ENCODE measurements at regions not wholly inside any gene's neighbourhood (a gene's known extent, or its start where the extent isn't known, plus 50 kb on each side); places are given as distances from the start of the nearest gene placed in this dataset.

- Histone ChIP-seq H3K27ac (no peak overlapping the region), H3K4me3 (no peak overlapping the region), H3K36me3 (no peaks in the 10 kb centered on the region), H3K4me1 (no peaks in the 10 kb centered on the region), H3K9me3 (no peaks in the 10 kb centered on the region), H3K27me3 (no peaks in the 10 kb centered on the region)
- ATAC-seq (no peak), DNase-seq (no peak)
- TF ChIP-seq, protein P1, sequence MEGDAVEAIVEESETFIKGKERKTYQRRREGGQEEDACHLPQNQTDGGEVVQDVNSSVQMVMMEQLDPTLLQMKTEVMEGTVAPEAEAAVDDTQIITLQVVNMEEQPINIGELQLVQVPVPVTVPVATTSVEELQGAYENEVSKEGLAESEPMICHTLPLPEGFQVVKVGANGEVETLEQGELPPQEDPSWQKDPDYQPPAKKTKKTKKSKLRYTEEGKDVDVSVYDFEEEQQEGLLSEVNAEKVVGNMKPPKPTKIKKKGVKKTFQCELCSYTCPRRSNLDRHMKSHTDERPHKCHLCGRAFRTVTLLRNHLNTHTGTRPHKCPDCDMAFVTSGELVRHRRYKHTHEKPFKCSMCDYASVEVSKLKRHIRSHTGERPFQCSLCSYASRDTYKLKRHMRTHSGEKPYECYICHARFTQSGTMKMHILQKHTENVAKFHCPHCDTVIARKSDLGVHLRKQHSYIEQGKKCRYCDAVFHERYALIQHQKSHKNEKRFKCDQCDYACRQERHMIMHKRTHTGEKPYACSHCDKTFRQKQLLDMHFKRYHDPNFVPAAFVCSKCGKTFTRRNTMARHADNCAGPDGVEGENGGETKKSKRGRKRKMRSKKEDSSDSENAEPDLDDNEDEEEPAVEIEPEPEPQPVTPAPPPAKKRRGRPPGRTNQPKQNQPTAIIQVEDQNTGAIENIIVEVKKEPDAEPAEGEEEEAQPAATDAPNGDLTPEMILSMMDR (IDR thresholded peaks at IDR 0.05), result no peak
- intact Hi-C loops (cut with DNase I), result no loop called here
Observed at GRCh38 chr3:151935446-151935845, 62.0 kb downstream of the SUCNR1 start.

DNA sequence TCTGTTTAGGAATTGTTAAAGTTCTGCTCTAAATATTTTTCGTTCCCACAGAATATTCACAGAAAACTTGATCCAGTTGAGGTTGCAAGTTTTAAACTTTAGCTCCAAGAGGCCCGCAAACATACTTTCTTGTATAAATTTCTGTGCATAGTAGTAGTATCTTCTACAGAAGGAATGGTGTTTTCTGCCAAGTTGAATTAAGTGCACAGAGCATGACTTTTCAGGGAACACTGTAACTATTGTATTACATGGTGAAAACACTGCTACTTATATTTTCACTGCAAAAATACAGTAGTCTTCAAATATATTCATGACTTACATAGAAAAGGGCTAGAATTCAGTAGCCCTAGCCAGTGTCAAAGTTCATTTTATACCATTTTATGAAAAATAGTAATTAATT is 67.0 kb downstream of the SUCNR1 start:
- DNase-seq (no peak), ATAC-seq (no peak)
- intact Hi-C loops (cut with DNase I), result no loop called here
- H3K4me1 ChIP-seq, result no peaks in the 10 kb centered on the region
- no peaks in the 10 kb centered on the region for H3K9me3 ChIP-seq
- H3K36me3 ChIP-seq, result no peaks in the 10 kb centered on the region
- no peaks in the 10 kb centered on the region for H3K27me3 ChIP-seq
- no peak overlapping the region for H3K4me3 ChIP-seq
- H3K27ac ChIP-seq, result no peak overlapping the region
- TF ChIP-seq, protein P1 (IDR thresholded peaks at IDR 0.05), result no peak

DNA sequence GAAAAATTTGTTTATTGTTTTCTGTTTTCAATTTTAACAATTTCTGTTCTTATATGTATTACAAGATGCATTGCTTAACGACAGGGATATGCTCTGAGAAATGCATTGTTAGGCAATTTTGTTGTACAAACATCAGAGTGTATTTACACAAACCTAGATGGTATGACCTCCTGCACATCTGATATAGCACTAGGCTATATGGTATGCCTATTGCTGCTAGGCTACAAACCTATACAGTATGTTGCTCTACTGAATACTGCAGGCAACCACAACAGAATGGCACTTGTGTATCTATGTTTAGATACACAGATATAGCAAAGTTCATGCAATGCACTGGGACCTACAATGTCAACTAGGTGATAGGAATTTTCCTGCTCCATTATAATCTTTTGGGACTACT is 70.1 kb downstream of the SUCNR1 start:
- Histone ChIP-seq H3K27me3 (no peaks in the 10 kb centered on the region), H3K4me1 (no peaks in the 10 kb centered on the region), H3K36me3 (no peaks in the 10 kb centered on the region), H3K27ac (no peak overlapping the region), H3K9me3 (no peaks in the 10 kb centered on the region), H3K4me3 (no peak overlapping the region)
- TF ChIP-seq, protein P1 (IDR thresholded peaks at IDR 0.05), result no peak
- DNase-seq, result no peak
- ATAC-seq, result no peak
- intact Hi-C loops (cut with DNase I), result no loop called here

DNA sequence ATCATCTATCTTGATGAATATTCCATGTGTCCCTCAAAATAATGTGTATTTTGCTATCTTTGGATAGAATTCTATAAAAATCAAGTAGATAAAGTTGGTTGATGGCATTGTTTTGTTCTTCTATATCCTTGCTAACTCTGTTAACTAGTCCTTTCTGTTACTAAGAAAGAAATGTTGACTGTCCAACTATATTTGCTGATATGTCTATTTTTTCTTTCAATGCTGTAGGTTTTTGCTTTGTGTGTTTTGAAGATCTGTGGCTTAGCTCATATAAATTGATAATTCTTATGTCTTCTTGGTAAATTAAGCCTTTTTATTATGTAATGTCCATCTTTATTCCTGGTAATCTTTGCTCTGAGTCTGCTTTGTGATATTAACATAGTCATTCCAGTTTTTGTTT is 70.9 kb downstream of the SUCNR1 start:
- Histone ChIP-seq H3K9me3 (no peaks in the 10 kb centered on the region), H3K36me3 (no peaks in the 10 kb centered on the region), H3K4me1 (no peaks in the 10 kb centered on the region), H3K27ac (no peak overlapping the region), H3K27me3 (no peaks in the 10 kb centered on the region), H3K4me3 (no peak overlapping the region)
- ATAC-seq (no peak), DNase-seq (no peak)
- intact Hi-C loops (cut with DNase I), result no loop called here
- TF ChIP-seq, protein P1 (IDR thresholded peaks at IDR 0.05), result no peak

DNA sequence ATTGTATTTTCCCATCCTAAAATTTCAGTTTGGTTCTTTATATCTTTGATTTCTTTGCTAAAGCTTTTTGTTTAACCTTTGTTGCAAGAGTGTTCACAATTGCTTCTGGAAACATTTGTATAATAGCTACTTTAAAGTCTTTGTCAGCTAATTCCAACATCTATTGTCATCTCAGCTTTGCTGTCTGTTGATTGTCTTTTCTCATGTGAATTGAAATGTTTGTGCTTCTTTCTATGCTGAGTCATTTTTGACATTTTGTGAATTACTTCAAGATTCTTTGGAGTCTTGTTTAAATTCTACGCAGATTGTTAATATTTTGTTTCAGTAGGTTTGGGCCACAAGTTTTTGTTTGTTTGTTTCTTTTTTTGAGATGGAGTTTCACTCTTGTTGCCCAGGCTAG is 73.2 kb downstream of the SUCNR1 start:
- no peaks in the 10 kb centered on the region for H3K36me3 ChIP-seq
- ATAC-seq (no peak), DNase-seq (no peak)
- no peak overlapping the region for H3K27ac ChIP-seq
- TF ChIP-seq, protein P1 (IDR thresholded peaks at IDR 0.05), result no peak
- intact Hi-C loops (cut with DNase I), result no loop called here
- no peaks in the 10 kb centered on the region for H3K4me1 ChIP-seq
- H3K4me3 ChIP-seq, result no peak overlapping the region
- no peaks in the 10 kb centered on the region for H3K27me3 ChIP-seq
- H3K9me3 ChIP-seq, result no peaks in the 10 kb centered on the region

- Histone ChIP-seq H3K27me3 (no peaks in the 10 kb centered on the region), H3K9me3 (no peaks in the 10 kb centered on the region), H3K4me1 (no peaks in the 10 kb centered on the region), H3K36me3 (no peaks in the 10 kb centered on the region), H3K27ac (no peak overlapping the region), H3K4me3 (no peak overlapping the region)
- intact Hi-C loops (cut with DNase I), result no loop called here
- DNase-seq (no peak), ATAC-seq (no peak)
- TF ChIP-seq, protein P1 (IDR thresholded peaks at IDR 0.05), result no peak
Observed at GRCh38 chr3:151949706-151950105, 76.3 kb downstream of the SUCNR1 start.

Measured in upper lobe of right lung (tissue), 1 donor.